ENCODE measurements at regions not wholly inside any gene's neighbourhood (a gene's known extent, or its start where the extent isn't known, plus 50 kb on each side); places are given as distances from the start of the nearest gene placed in this dataset.
"Not testable (repeated sequence)": the region's sequence is repeated elsewhere in the genome, so short reads cannot be mapped to it uniquely, and the experiment has no call there.

GRCh38 chr2:78757191-78757590, 268.3 kb upstream of the REG3G start:
- Histone ChIP-seq H3K27me3 (ENCODE audit: control insufficient read depth in 3 of 3, insufficient read depth in 3 of 3, low read depth in 1 of 3, low read length in 3 of 3) (no peaks in the 10 kb centered on the region), H3K79me1 (ENCODE audit: low read depth, low read length) (no peaks in the 10 kb centered on the region), H3K4me2 (ENCODE audit: insufficient read depth, low read length, poor library complexity, severe bottlenecking) (no peak overlapping the region), H4K91ac (ENCODE audit: low read depth, low read length, poor library complexity) (no peak overlapping the region), H3K4ac (ENCODE audit: low read length) (no peak overlapping the region), H3K18ac (ENCODE audit: low read length) (no peak overlapping the region), H2BK120ac (ENCODE audit: low read depth, low read length) (no peak overlapping the region), H2BK15ac (ENCODE audit: low read length) (no peak overlapping the region), H2BK5ac (ENCODE audit: low read length) (no peak overlapping the region), H2AK5ac (ENCODE audit: low read depth, low read length) (no peak overlapping the region), H3K4me1 (ENCODE audit: control insufficient read depth in 2 of 2, insufficient read depth in 1 of 2, low read depth in 1 of 2, low read length in 2 of 2) (no peaks in the 10 kb centered on the region), H2BK12ac (ENCODE audit: low read length) (no peak overlapping the region), H4K8ac (ENCODE audit: low read depth, low read length) (no peak overlapping the region), H3K4me3 (ENCODE audit: low read length in 2 of 2) (no peak overlapping the region), H3K9me3 (replicated peaks in 1 of 2; ENCODE audit: control insufficient read depth in 2 of 2, insufficient read depth in 1 of 2, low read depth in 1 of 2, low read length in 2 of 2) (no peaks in the 10 kb centered on the region), H3K9ac (ENCODE audit: low read depth, low read length, poor library complexity) (no peak overlapping the region), H2AFZ (ENCODE audit: low read length) (no peak overlapping the region), H3K14ac (ENCODE audit: low read length) (no peak overlapping the region), H3K27ac (replicated peaks; ENCODE audit: low read length) (no peak overlapping the region), H3K36me3 (replicated peaks in 1 of 2; ENCODE audit: control insufficient read depth in 2 of 2, insufficient read depth in 2 of 2, low read length in 2 of 2) (no peaks in the 10 kb centered on the region), H3K23ac (ENCODE audit: low read depth, low read length, poor library complexity) (no peak overlapping the region)
- no peak for DNase-seq (ENCODE audit: low spot score)
- WGBS, 2 donors (ENCODE audit: extremely low coverage in 2 of 2, insufficient read length in 2 of 2, insufficient replicate concordance in 1 of 2), result no CpG with 5 or more reads among the region's 1 CpG

- no peak overlapping the region for H3K4me2 ChIP-seq (ENCODE audit: insufficient read depth, low read length, poor library complexity, severe bottlenecking)
- H2BK5ac ChIP-seq (ENCODE audit: low read length), result no peak overlapping the region
- no peaks in the 10 kb centered on the region for H3K79me1 ChIP-seq (ENCODE audit: low read depth, low read length)
- H2BK120ac ChIP-seq (ENCODE audit: low read depth, low read length), result no peak overlapping the region
- H3K18ac ChIP-seq (ENCODE audit: low read length), result no peak overlapping the region
- no peak overlapping the region for H3K9ac ChIP-seq (ENCODE audit: low read depth, low read length, poor library complexity)
- WGBS, 2 donors (ENCODE audit: extremely low coverage in 2 of 2, insufficient read length in 2 of 2, insufficient replicate concordance in 1 of 2), result no CpG with 5 or more reads among the region's 1 CpG
- no peak overlapping the region for H2AK5ac ChIP-seq (ENCODE audit: low read depth, low read length)
- no peaks in the 10 kb centered on the region for H3K27me3 ChIP-seq (ENCODE audit: control insufficient read depth in 3 of 3, insufficient read depth in 3 of 3, low read depth in 1 of 3, low read length in 3 of 3)
- no peak for DNase-seq (ENCODE audit: low spot score)
- H4K8ac ChIP-seq (ENCODE audit: low read depth, low read length), result no peak overlapping the region
- H3K27ac ChIP-seq (replicated peaks; ENCODE audit: low read length), result no peak overlapping the region
- H4K91ac ChIP-seq (ENCODE audit: low read depth, low read length, poor library complexity), result no peak overlapping the region
- no peak overlapping the region for H3K4ac ChIP-seq (ENCODE audit: low read length)
- no peaks in the 10 kb centered on the region for H3K9me3 ChIP-seq (replicated peaks in 1 of 2; ENCODE audit: control insufficient read depth in 2 of 2, insufficient read depth in 1 of 2, low read depth in 1 of 2, low read length in 2 of 2)
- H3K4me3 ChIP-seq (ENCODE audit: low read length in 2 of 2), result no peak overlapping the region
- H2BK15ac ChIP-seq (ENCODE audit: low read length), result no peak overlapping the region
- no peaks in the 10 kb centered on the region for H3K36me3 ChIP-seq (replicated peaks in 1 of 2; ENCODE audit: control insufficient read depth in 2 of 2, insufficient read depth in 2 of 2, low read length in 2 of 2)
- no peak overlapping the region for H2AFZ ChIP-seq (ENCODE audit: low read length)
- no peak overlapping the region for H3K14ac ChIP-seq (ENCODE audit: low read length)
- no peaks in the 10 kb centered on the region for H3K4me1 ChIP-seq (ENCODE audit: control insufficient read depth in 2 of 2, insufficient read depth in 1 of 2, low read depth in 1 of 2, low read length in 2 of 2)
- no peak overlapping the region for H3K23ac ChIP-seq (ENCODE audit: low read depth, low read length, poor library complexity)
- H2BK12ac ChIP-seq (ENCODE audit: low read length), result no peak overlapping the region
These were observed 267.9 kb upstream of the REG3G start for GRCh38 chr2:78757640-78758039.

GRCh38 chr2:78758765-78759164, 266.7 kb upstream of the REG3G start:
- not testable (repeated sequence) for H2BK12ac ChIP-seq (ENCODE audit: low read length); H3K9me3 ChIP-seq (replicated peaks in 1 of 2; ENCODE audit: control insufficient read depth in 2 of 2, insufficient read depth in 1 of 2, low read depth in 1 of 2, low read length in 2 of 2); H2BK120ac ChIP-seq (ENCODE audit: low read depth, low read length); H3K27me3 ChIP-seq (ENCODE audit: control insufficient read depth in 3 of 3, insufficient read depth in 3 of 3, low read depth in 1 of 3, low read length in 3 of 3); H4K8ac ChIP-seq (ENCODE audit: low read depth, low read length); H2BK15ac ChIP-seq (ENCODE audit: low read length); H3K79me1 ChIP-seq (ENCODE audit: low read depth, low read length); H3K23ac ChIP-seq (ENCODE audit: low read depth, low read length, poor library complexity); H3K27ac ChIP-seq (replicated peaks; ENCODE audit: low read length); H3K4me3 ChIP-seq (ENCODE audit: low read length in 2 of 2); H3K9ac ChIP-seq (ENCODE audit: low read depth, low read length, poor library complexity); H2AK5ac ChIP-seq (ENCODE audit: low read depth, low read length); H4K91ac ChIP-seq (ENCODE audit: low read depth, low read length, poor library complexity); H3K4ac ChIP-seq (ENCODE audit: low read length); H3K14ac ChIP-seq (ENCODE audit: low read length); H3K36me3 ChIP-seq (replicated peaks in 1 of 2; ENCODE audit: control insufficient read depth in 2 of 2, insufficient read depth in 2 of 2, low read length in 2 of 2); H3K4me2 ChIP-seq (ENCODE audit: insufficient read depth, low read length, poor library complexity, severe bottlenecking); H3K4me1 ChIP-seq (ENCODE audit: control insufficient read depth in 2 of 2, insufficient read depth in 1 of 2, low read depth in 1 of 2, low read length in 2 of 2); H2AFZ ChIP-seq (ENCODE audit: low read length); DNase-seq (ENCODE audit: low spot score); H3K18ac ChIP-seq (ENCODE audit: low read length); H2BK5ac ChIP-seq (ENCODE audit: low read length)
- no CpG with 5 or more reads among the region's 7 CpGs for WGBS, 2 donors (ENCODE audit: extremely low coverage in 2 of 2, insufficient read length in 2 of 2, insufficient replicate concordance in 1 of 2)

- Histone ChIP-seq H3K27me3 (ENCODE audit: control insufficient read depth in 3 of 3, insufficient read depth in 3 of 3, low read depth in 1 of 3, low read length in 3 of 3) (no peaks in the 10 kb centered on the region), H3K79me1 (ENCODE audit: low read depth, low read length) (no peaks in the 10 kb centered on the region), H3K9ac (ENCODE audit: low read depth, low read length, poor library complexity) (no peak overlapping the region), H3K27ac (replicated peaks; ENCODE audit: low read length) (no peak overlapping the region), H2BK120ac (ENCODE audit: low read depth, low read length) (no peak overlapping the region), H2AK5ac (ENCODE audit: low read depth, low read length) (no peak overlapping the region), H3K18ac (ENCODE audit: low read length) (no peak overlapping the region), H2BK12ac (ENCODE audit: low read length) (no peak overlapping the region), H3K4me1 (ENCODE audit: control insufficient read depth in 2 of 2, insufficient read depth in 1 of 2, low read depth in 1 of 2, low read length in 2 of 2) (peaks cover 0 to 2% of the 10 kb centered on the region in 2 donors), H3K4me3 (ENCODE audit: low read length in 2 of 2) (no peak overlapping the region), H4K91ac (ENCODE audit: low read depth, low read length, poor library complexity) (no peak overlapping the region), H2BK15ac (ENCODE audit: low read length) (no peak overlapping the region), H4K8ac (ENCODE audit: low read depth, low read length) (no peak overlapping the region), H2AFZ (ENCODE audit: low read length) (no peak overlapping the region), H3K4ac (ENCODE audit: low read length) (no peak overlapping the region), H3K9me3 (replicated peaks in 1 of 2; ENCODE audit: control insufficient read depth in 2 of 2, insufficient read depth in 1 of 2, low read depth in 1 of 2, low read length in 2 of 2) (no peaks in the 10 kb centered on the region), H3K36me3 (replicated peaks in 1 of 2; ENCODE audit: control insufficient read depth in 2 of 2, insufficient read depth in 2 of 2, low read length in 2 of 2) (no peaks in the 10 kb centered on the region), H3K14ac (ENCODE audit: low read length) (no peak overlapping the region), H3K4me2 (ENCODE audit: insufficient read depth, low read length, poor library complexity, severe bottlenecking) (no peak overlapping the region), H3K23ac (ENCODE audit: low read depth, low read length, poor library complexity) (no peak overlapping the region), H2BK5ac (ENCODE audit: low read length) (no peak overlapping the region)
- no CpG with 5 or more reads among the region's 4 CpGs for WGBS, 2 donors (ENCODE audit: extremely low coverage in 2 of 2, insufficient read length in 2 of 2, insufficient replicate concordance in 1 of 2)
- DNase-seq (ENCODE audit: low spot score), result no peak
These were observed 259.0 kb upstream of the REG3G start for GRCh38 chr2:78766459-78766858.
